Gastroesophageal sphincter (tissue), 4 donors: ENCODE measurements at regions not wholly inside any gene's neighbourhood (a gene's known extent, or its start where the extent isn't known, plus 50 kb on each side); places are given as distances from the start of the nearest gene placed in this dataset.

Experiments
- ATAC-seq: fragments of 150-250 bp; one replicate; pipeline ENCODE4 v1.9.1; 2016; ENCODE audit warnings: mild to moderate bottlenecking, moderate library complexity
- H3K27ac ChIP-seq, 4 donors: fragments of 200-600 bp; sonication (generic) in 3 of 4; 1 replicate in 3 of 4; 2 replicates in 1 of 4; pipeline ENCODE4 v1.5.1; 2016 to 2019
- H3K27me3 ChIP-seq: fragments of 200-600 bp; sonication (generic); one replicate; pipeline ENCODE4 v1.5.1; 2019
- H3K36me3 ChIP-seq, 2 donors: fragments of 200-600 bp; sonication (generic); one replicate each; pipeline ENCODE4 v1.5.1; 2019; ENCODE audit warnings: control low read depth in 1 of 2
- H3K4me1 ChIP-seq, 3 donors: fragments of 200-600 bp; sonication (generic); 1 replicate in 2 of 3; 2 replicates in 1 of 3; pipeline ENCODE4 v1.5.1; 2016 to 2019; ENCODE audit warnings: control low read depth in 2 of 3
- H3K4me3 ChIP-seq, 2 donors: fragments of 200-600 bp; sonication (generic); one replicate each; pipeline ENCODE4 v1.5.1; 2019; ENCODE audit warnings: mild to moderate bottlenecking in 1 of 2, moderate library complexity in 1 of 2
- H3K9me3 ChIP-seq, 3 donors: fragments of 200-600 bp; sonication (generic); one replicate each; pipeline ENCODE4 v1.5.1; 2017 to 2019; ENCODE audit warnings: control low read depth in 2 of 3
- CTCF ChIP-seq, 4 experiments: fragments of 200-600 bp in 2 of 4; fragments of 450-650 bp in 2 of 4; sonication (generic) in 1 of 4; IDR thresholded peaks; one replicate each; pipeline ENCODE4 v1.5.1; 2017 to 2019; ENCODE audit warnings: antibody characterized with exemption in 4 of 4, mild to moderate bottlenecking in 2 of 4, moderate library complexity in 2 of 4
- EP300 ChIP-seq: sonication (generic); formaldehyde crosslinking; IDR thresholded peaks from one replicate; pipeline ENCODE4 v1.6.1; 2017; ENCODE audit warnings: antibody characterized with exemption, mild to moderate bottlenecking
- POLR2A ChIP-seq, 2 donors: fragments of 450-650 bp; IDR thresholded peaks; one replicate each; pipeline ENCODE4 v1.6.1; 2017; ENCODE audit warnings: antibody characterized with exemption in 2 of 2, mild to moderate bottlenecking in 2 of 2, moderate library complexity in 1 of 2
- POLR2AphosphoS5 ChIP-seq: sonication (generic); formaldehyde crosslinking; IDR thresholded peaks from one replicate; pipeline ENCODE4 v1.6.1; 2017; ENCODE audit warnings: antibody characterized with exemption
- WGBS, 2 donors: methylation state at CpG; one replicate each; pipeline ENCODE4 v1.1.5; 2018; ENCODE audit warnings: low coverage in 1 of 2; 5-methylcytosine and 5-hydroxymethylcytosine counted together

GRCh38 chr14:87205811-87206210, 787.2 kb downstream of the GALC start:
- no peaks in the 10 kb centered on the region for H3K4me1 ChIP-seq
- H3K27ac ChIP-seq = no peak overlapping the region
- H3K36me3 ChIP-seq = no peaks in the 10 kb centered on the region
- H3K27me3 ChIP-seq = no peaks in the 10 kb centered on the region
- H3K4me3 ChIP-seq = no peak overlapping the region
- 88 to 94% methylated on average over 2 to 3 of the region's 3 CpGs for WGBS, 2 donors
- H3K9me3 ChIP-seq = no peaks in the 10 kb centered on the region
- no peak for ATAC-seq
- TF ChIP-seq POLR2A (IDR thresholded peaks at IDR 0.05) = no peak
- TF ChIP-seq POLR2AphosphoS5 = no peak
- TF ChIP-seq EP300 = no peak
- TF ChIP-seq CTCF (IDR thresholded peaks at IDR 0.05) = no peak

- Histone ChIP-seq H3K36me3 (no peaks in the 10 kb centered on the region), H3K4me1 (no peaks in the 10 kb centered on the region), H3K9me3 (no peaks in the 10 kb centered on the region), H3K4me3 (no peak overlapping the region), H3K27ac (no peak overlapping the region), H3K27me3 (no peaks in the 10 kb centered on the region)
- no peak for ATAC-seq
- TF ChIP-seq POLR2A (IDR thresholded peaks at IDR 0.05) (no peak), CTCF (IDR thresholded peaks at IDR 0.05) (no peak), POLR2AphosphoS5 (no peak), EP300 (no peak)
- 61 to 63% methylated on average over 5 of the region's 5 CpGs for WGBS, 2 donors
Observed at GRCh38 chr14:87203346-87203745, 789.6 kb downstream of the GALC start.

- H3K27me3 ChIP-seq = no peaks in the 10 kb centered on the region
- no peak for ATAC-seq
- no peak overlapping the region for H3K27ac ChIP-seq
- TF ChIP-seq CTCF (IDR thresholded peaks at IDR 0.05) (no peak), POLR2A (IDR thresholded peaks at IDR 0.05) (no peak), EP300 (no peak), POLR2AphosphoS5 (no peak)
- no peak overlapping the region for H3K4me3 ChIP-seq
- H3K4me1 ChIP-seq = no peaks in the 10 kb centered on the region
- no peaks in the 10 kb centered on the region for H3K36me3 ChIP-seq
- H3K9me3 ChIP-seq = no peaks in the 10 kb centered on the region
- WGBS, 2 donors = 0 to 22% methylated on average over 1 of the region's 1 CpG
Observed at GRCh38 chr14:87199381-87199780, 793.6 kb downstream of the GALC start.

- no peak overlapping the region for H3K4me3 ChIP-seq
- H3K4me1 ChIP-seq = no peaks in the 10 kb centered on the region
- ATAC-seq = no peak
- H3K9me3 ChIP-seq = no peaks in the 10 kb centered on the region
- WGBS, 2 donors = 70 to 75% methylated on average over 3 of the region's 3 CpGs
- TF ChIP-seq POLR2AphosphoS5 = no peak
- no peak for TF ChIP-seq EP300
- TF ChIP-seq POLR2A (IDR thresholded peaks at IDR 0.05) = no peak
- TF ChIP-seq CTCF (IDR thresholded peaks at IDR 0.05) = no peak
- no peaks in the 10 kb centered on the region for H3K36me3 ChIP-seq
- no peak overlapping the region for H3K27ac ChIP-seq
- no peaks in the 10 kb centered on the region for H3K27me3 ChIP-seq
Observed at GRCh38 chr14:87196436-87196835, 796.5 kb downstream of the GALC start.

- H3K9me3 ChIP-seq = no peaks in the 10 kb centered on the region
- 86% methylated on average over 4 of the region's 4 CpGs for WGBS, 2 donors
- ATAC-seq = no peak
Observed at GRCh38 chr14:87187786-87188185, 805.2 kb downstream of the GALC start.

More at GRCh38 chr14:87187786-87188185, 805.2 kb downstream of the GALC start:
- no peak for TF ChIP-seq EP300
- Histone ChIP-seq H3K27ac (no peak overlapping the region), H3K4me1 (no peaks in the 10 kb centered on the region), H3K4me3 (no peak overlapping the region), H3K36me3 (no peaks in the 10 kb centered on the region), H3K27me3 (no peaks in the 10 kb centered on the region)
